Right lobe of liver (tissue), 4 donors: ENCODE measurements at regions not wholly inside any gene's neighbourhood (a gene's known extent, or its start where the extent isn't known, plus 50 kb on each side); places are given as distances from the start of the nearest gene placed in this dataset.

ENCODE experiments used
- POLR2A ChIP-seq: fragments of 450-650 bp; IDR thresholded peaks from one replicate; pipeline ENCODE4 v1.6.1; 2017; ENCODE audit warnings: antibody characterized with exemption, mild to moderate bottlenecking
- TF ChIP-seq, protein P1 (sequence below), 4 donors: fragments of 200-600 bp in 3 of 4; fragments of 450-650 bp in 1 of 4; IDR thresholded peaks; one replicate each; pipeline versions ENCODE4 v1.5.1 to v1.8.0; 2016 to 2022; ENCODE audit warnings: antibody characterized with exemption in 4 of 4, mild to moderate bottlenecking in 2 of 4
- donor health status: DM: no; HTN: no; CAD: no.
- donor health status: DM: no; HTN: no; CAD: no.
- donor health status: DM: no; HTN: yes; CAD: no.

DNA sequence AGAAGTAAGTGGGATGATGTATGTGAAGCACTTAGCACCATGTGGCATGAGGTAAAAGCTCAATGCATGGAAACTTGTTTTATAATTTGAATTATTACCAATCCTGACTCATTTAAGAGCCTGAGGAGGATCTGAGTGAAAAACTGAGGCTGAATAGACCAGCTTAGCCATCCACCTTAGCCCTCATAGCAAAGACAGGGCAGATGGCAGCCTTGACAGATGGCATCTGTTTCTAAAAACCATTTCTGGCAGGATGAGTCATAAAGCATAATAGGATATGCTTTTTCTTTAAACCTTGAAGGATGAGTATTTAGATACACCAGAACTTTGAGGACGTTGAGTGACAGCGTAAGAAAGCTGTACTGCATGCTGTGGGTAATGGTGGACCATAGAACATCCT, 61.0 kb upstream of the NAV2 start:
- TF ChIP-seq POLR2A, result no peak
- TF ChIP-seq, protein P1, sequence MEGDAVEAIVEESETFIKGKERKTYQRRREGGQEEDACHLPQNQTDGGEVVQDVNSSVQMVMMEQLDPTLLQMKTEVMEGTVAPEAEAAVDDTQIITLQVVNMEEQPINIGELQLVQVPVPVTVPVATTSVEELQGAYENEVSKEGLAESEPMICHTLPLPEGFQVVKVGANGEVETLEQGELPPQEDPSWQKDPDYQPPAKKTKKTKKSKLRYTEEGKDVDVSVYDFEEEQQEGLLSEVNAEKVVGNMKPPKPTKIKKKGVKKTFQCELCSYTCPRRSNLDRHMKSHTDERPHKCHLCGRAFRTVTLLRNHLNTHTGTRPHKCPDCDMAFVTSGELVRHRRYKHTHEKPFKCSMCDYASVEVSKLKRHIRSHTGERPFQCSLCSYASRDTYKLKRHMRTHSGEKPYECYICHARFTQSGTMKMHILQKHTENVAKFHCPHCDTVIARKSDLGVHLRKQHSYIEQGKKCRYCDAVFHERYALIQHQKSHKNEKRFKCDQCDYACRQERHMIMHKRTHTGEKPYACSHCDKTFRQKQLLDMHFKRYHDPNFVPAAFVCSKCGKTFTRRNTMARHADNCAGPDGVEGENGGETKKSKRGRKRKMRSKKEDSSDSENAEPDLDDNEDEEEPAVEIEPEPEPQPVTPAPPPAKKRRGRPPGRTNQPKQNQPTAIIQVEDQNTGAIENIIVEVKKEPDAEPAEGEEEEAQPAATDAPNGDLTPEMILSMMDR (IDR thresholded peaks at IDR 0.05), result no peak
